ENCODE measurements at regions not wholly inside any gene's neighbourhood (a gene's known extent, or its start where the extent isn't known, plus 50 kb on each side); places are given as distances from the start of the nearest gene placed in this dataset.

DNA sequence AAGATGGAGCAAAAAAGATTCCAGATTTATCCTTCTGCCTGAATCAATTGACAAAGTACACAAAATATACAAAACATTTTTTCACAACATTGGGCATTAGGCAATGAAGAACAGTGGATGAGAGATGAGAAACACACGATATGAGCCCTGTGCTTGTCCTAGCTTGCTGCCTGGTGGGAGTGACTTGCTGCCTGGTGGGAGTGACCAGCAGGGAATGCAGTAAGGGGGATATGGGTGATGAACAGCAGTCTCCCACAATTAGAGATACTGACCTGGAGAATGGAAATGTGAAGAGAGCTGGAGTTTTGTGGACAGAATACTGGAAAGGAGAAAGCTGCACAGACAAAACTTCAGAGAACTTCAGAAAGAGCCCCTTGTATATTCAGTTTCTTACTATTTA, 629.4 kb upstream of the FRG1 start:
- no peak for TF ChIP-seq CTCF (IDR thresholded peaks at IDR 0.05; ENCODE audit: low read length)
- no peak for TF ChIP-seq EZH2 (optimal IDR thresholded peaks at IDR 0.05; ENCODE audit: low read depth, low read length)
- TF ChIP-seq EZH2phosphoT487 (IDR thresholded peaks at IDR 0.05; ENCODE audit: low read length), result no peak
